Epithelial cell of esophagus (primary cell): ENCODE measurements at regions not wholly inside any gene's neighbourhood (a gene's known extent, or its start where the extent isn't known, plus 50 kb on each side); places are given as distances from the start of the nearest gene placed in this dataset.
"Not testable (repeated sequence)": the region's sequence is repeated elsewhere in the genome, so short reads cannot be mapped to it uniquely, and the experiment has no call there.

ENCODE experiments used
- DNase-seq: peaks from one replicate; pipeline ENCODE4 v3.0.0; 2010; ENCODE audit warnings: low read depth
- H3K4me3 ChIP-seq: 2 replicates; pipeline ENCODE4 v1.5.1; 2011; ENCODE audit warnings: mild to moderate bottlenecking, low read length, control low read depth
- TF ChIP-seq, protein P1 (sequence below): IDR thresholded peaks from 2 replicates; pipeline ENCODE4 v1.5.1; 2011; ENCODE audit warnings: low read depth, mild to moderate bottlenecking, low read length, control low read depth, inconsistent platforms; ENCODE audit not compliant: insufficient read depth; ENCODE audit errors: missing control alignments

DNA sequence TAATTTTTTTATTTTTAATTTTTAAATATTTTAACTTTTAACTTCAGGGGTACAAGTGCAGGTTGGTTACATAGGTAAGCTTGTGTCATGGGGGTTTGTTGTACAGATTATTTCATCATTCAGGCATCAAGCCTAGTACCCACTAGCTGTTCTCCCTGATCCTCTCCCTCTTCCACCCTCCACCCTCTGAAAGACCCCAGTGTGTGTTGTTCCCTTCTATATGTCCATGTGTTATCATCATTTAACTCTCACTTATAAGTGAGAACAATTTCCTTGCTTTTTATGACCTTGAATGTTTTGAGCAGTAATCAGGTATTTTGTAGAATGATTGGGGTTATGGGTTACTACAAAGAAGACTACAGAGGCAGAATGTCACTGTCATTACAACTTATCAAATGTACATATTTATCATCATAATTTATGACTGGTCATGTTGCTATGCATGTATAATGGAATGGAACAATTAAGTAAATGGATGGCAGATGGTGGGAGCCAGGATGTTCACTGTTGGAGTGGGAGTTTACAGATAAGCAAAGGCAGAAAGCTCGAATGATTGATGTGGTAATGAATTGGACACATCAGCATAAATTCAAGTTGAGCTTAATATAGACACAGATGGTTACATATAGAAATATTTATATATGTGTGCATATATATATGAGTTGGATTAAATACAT, 563.8 kb upstream of the ROBO1 start:
- TF ChIP-seq, protein P1, sequence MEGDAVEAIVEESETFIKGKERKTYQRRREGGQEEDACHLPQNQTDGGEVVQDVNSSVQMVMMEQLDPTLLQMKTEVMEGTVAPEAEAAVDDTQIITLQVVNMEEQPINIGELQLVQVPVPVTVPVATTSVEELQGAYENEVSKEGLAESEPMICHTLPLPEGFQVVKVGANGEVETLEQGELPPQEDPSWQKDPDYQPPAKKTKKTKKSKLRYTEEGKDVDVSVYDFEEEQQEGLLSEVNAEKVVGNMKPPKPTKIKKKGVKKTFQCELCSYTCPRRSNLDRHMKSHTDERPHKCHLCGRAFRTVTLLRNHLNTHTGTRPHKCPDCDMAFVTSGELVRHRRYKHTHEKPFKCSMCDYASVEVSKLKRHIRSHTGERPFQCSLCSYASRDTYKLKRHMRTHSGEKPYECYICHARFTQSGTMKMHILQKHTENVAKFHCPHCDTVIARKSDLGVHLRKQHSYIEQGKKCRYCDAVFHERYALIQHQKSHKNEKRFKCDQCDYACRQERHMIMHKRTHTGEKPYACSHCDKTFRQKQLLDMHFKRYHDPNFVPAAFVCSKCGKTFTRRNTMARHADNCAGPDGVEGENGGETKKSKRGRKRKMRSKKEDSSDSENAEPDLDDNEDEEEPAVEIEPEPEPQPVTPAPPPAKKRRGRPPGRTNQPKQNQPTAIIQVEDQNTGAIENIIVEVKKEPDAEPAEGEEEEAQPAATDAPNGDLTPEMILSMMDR = no peak
- no peak for DNase-seq
- no peak overlapping the region for H3K4me3 ChIP-seq

DNA sequence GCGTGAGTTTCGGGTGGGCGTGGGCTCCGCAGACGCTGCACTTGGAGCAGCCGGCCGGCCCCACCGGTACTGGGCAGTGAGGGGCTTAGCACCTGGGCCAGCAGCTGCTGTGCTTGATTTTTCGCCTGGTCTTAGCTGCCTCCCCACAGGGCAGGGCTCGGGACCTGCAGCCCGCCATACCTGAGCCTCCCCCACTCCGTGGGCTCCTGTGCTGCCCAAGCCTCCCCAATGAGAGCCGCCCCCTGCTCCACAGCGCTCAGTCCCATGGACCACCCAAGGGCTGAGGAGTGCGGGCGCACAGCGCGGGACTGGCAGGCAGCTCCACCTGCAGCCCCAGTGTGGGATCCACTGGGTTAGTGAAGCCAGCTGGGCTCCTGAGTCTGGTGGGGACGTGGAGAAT, 546.7 kb upstream of the ROBO1 start:
- H3K4me3 ChIP-seq, DNase-seq: not testable (repeated sequence)

- DNase-seq = no peak
- TF ChIP-seq, protein P1 = no peak
Measured at GRCh38 chr3:80308637-80309036, 540.8 kb upstream of the ROBO1 start.

GRCh38 chr3:80307844-80308243, 540.0 kb upstream of the ROBO1 start:
- TF ChIP-seq, protein P1 = no peak
- H3K4me3 ChIP-seq = no peak overlapping the region
- no peak for DNase-seq

More at GRCh38 chr3:80308637-80309036, 540.8 kb upstream of the ROBO1 start:
- no peak overlapping the region for H3K4me3 ChIP-seq

DNA sequence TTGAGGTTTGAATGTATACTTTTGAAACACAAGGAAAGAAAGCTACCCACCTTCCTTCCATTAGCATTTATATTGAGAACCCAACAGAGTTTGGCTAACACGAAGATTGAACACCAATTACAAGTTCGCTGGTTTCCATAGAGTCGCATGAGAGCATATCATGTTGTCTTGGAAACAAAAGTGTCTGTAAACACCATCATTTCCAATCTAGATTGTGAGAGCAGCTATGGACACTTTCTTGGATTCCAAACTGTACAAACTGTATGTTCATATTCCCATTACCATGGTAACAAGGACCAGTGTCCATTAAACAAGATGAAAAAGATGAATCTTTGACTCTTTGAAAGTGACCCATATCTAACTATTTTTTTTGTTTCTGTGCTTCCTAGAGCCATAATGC, 529.9 kb upstream of the ROBO1 start:
- no peak for DNase-seq
- TF ChIP-seq, protein P1 = no peak
- H3K4me3 ChIP-seq = no peak overlapping the region

- no peak for DNase-seq
- no peak overlapping the region for H3K4me3 ChIP-seq
Measured at GRCh38 chr3:80285388-80285787, 517.6 kb upstream of the ROBO1 start.

GRCh38 chr3:80283783-80284182, 516.0 kb upstream of the ROBO1 start:
- TF ChIP-seq, protein P1 = no peak

More at GRCh38 chr3:80285388-80285787, 517.6 kb upstream of the ROBO1 start:
- TF ChIP-seq, protein P1 = no peak

More at GRCh38 chr3:80283783-80284182, 516.0 kb upstream of the ROBO1 start:
- H3K4me3 ChIP-seq = no peak overlapping the region
- no peak for DNase-seq
